Endometrial microvascular endothelial cells (primary cell): ENCODE measurements at regions not wholly inside any gene's neighbourhood (a gene's known extent, or its start where the extent isn't known, plus 50 kb on each side); places are given as distances from the start of the nearest gene placed in this dataset.

Source experiments
- in situ Hi-C: cut with HindIII; loops from 2 replicates; pipeline ENCODE4 v1.10.0; 2017; ENCODE audit warnings: low sequenced_read_pairs, low pct_unique_long_range_greater_than_20kb; ENCODE audit errors: inconsistent ontology term

- in situ Hi-C loops, result no loop called here
These were observed 258.2 kb upstream of the PMFBP1 start for GRCh38 chr16:72430121-72430520.

GRCh38 chr16:72429671-72430081 lies 257.7 kb upstream of the PMFBP1 start:
- in situ Hi-C loops, result no loop called here

- in situ Hi-C loops, result no loop called here
These were observed 256.9 kb upstream of the PMFBP1 start for GRCh38 chr16:72428681-72429376.

DNA sequence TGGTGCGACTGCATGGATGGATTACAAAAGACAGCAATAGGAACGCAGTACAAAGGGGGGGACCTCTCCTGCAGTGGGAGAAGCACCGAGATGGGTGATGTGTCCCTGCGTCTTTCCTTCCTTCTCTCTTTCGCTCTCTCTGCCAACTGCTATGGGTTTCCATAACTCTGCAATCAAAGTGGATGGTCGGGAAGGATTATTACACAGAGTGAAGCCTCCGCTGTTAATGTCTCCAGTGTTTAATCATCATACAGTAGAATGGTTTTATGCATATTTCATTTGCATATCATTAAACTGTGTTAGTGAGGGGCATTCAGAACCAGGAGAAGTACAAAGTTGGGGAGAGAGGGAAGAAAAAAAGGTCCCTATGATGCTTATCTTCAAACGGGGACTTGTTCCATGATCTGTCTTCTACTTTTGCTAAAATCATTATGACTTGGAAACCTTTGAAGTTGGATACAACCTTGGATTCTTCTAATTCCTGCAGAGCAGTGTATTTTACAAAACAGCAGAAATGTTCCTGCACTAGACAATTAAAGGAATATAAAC lies 255.9 kb upstream of the PMFBP1 start:
- in situ Hi-C loops, result no loop called here

- in situ Hi-C loops, result no loop called here
These were observed 255.3 kb upstream of the PMFBP1 start for GRCh38 chr16:72427051-72427782.

DNA sequence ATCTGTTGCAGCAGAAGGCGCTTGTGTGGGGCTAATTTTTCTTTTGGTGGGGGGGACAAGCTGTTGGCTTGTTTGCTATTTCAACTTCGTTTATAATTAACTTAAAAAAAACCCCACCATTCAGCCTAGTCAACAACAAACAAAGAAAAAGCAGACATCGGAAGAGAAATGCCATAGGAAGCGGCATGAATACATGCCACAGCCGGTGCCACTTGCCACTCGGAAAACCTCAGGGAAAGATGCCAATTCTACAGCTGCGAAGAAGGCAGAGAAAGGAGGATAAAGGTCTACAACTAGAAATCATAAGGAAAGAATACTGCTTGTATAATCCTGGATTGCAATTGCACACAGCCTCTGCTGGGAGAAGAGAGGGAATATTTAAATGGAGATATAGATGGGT lies 254.4 kb upstream of the PMFBP1 start:
- in situ Hi-C loops, result no loop called here

DNA sequence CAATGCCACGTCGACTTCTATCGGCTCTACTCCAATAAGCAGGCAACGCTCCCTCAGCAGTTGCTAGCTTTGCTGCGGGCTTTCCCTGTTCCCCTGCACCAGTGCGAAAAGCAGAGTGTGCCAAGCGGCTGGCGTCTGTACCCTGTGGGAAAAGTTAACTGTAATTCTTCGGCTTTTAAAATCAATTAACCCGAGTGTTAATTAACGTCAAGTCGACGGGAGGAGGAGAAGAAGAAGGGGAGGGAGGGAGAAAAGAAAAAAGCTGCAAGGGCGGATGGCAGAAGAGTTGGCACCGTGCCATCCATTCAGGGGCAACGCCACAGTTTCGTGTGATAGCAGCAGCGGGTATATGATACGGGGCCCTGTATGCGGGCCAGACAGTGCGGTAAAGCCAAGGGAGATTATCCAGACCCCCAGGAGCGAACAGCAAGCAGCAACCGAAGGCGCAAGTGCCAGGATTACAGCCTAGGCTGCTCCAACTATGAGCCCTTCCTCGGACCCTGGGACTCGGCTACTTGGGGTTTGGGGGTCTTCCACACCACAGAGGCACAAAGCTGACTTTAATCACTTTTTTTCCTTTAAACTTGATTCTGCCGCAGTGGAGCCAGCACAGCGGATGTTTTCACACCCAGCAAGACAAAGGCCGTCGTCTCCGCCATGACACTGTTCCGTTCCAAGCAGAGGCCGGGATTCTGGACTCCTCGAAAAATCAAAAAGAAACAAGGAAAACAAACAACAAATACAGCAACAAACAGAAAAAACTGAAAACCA lies 253.8 kb upstream of the PMFBP1 start:
- in situ Hi-C loops, result no loop called here

DNA sequence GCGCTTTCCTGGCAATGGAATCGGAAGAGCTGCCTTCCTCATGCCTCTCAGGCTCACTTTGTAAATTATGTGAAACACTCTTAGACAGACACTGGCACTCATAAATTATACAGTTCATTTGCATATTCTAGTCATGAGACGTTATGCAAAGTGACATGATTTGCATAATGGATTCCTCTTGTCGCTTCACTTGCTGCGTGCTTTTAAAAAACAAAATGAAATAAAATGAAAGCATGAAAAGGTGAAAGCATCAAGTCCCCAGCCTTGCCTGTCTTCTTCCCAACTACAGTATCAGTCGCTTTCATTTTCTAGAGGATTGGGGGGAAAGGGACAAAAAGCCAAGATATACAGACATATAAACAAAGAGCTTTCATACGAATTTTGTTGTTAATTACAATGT lies 252.8 kb upstream of the PMFBP1 start:
- in situ Hi-C loops, result no loop called here

DNA sequence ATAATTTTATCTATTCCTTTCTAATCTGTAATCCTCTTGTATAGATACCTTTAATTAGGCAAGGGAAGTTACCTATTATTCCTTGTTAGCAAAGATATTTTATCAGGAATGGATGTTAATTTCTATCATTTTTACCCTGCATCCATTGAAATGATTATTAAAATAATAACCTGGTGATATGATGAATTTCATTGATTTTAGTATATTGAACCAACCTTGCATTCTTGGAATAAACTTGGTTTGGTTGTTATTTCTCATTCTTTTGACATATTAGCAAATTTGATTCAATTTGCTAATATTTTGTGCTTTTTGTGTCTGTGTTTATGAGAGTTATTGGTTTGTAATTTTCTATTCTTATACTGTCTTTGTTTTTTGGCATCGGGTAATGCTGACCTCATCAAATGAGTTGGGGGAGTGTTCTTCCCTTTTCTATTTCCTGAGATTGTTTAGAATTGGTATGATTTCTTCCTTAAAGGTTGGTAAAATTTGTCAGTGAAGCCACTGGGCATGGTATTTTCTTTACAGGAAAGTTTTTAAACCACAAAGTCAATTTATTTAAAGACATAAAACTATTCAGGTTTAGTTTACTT lies 250.4 kb upstream of the PMFBP1 start:
- in situ Hi-C loops, result no loop called here

DNA sequence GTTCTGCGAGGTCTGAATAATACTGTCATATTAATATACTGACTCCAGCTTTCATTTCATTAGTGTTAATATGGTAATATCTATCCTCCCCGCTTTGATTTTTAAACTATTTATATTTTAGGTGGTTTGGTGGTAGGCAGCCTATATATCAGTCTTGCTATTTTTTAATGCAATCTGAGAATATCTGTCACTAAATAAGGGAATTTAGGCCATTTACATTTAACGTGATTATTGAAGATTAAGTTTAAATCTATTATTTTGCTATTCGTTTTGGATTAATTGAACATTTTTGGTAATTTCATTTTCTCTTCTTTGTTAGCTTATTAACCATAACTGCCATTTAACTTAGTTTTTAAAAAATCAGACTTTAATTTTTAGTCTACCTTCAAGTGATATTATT lies 247.7 kb upstream of the PMFBP1 start:
- in situ Hi-C loops, result no loop called here

DNA sequence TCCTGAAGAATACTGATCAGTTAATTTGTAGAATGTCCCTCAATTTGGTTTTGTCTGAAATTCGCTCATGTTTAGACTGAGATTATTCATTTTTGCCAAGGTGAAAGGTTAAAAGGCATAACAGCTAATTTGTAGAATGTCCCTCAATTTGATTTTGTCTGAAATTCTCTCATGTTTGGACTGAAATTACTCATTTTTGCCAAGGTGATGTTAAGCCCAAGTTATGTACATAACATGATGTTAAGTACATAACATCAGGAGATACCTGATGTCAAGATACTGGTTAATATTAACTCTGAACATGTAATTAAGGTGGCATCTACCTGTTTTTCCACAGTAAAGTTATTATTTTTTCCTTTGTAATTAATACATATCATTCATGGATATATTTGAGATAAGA lies 243.4 kb upstream of the PMFBP1 start:
- in situ Hi-C loops, result no loop called here

- in situ Hi-C loops, result no loop called here
These were observed 238.5 kb upstream of the PMFBP1 start for GRCh38 chr16:72410492-72410891.

DNA sequence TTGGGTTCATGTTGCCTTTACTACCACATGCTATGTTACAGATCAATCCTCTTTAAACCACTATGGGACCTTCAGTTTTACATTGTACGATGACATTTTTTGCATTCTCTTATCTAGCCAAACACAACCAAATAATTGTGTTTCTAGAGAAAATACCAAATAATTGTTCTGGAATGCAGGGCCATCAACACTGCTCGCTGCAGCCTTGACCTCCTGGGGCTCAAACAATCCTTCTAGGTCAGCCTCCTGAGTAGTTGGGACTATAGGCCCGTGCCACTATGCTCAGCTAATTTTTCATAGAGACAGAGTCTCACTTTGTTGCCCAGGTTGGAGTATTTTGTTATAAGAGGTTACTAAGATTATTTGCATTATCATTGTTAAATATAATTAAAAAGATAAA lies 237.5 kb upstream of the PMFBP1 start:
- in situ Hi-C loops, result no loop called here

DNA sequence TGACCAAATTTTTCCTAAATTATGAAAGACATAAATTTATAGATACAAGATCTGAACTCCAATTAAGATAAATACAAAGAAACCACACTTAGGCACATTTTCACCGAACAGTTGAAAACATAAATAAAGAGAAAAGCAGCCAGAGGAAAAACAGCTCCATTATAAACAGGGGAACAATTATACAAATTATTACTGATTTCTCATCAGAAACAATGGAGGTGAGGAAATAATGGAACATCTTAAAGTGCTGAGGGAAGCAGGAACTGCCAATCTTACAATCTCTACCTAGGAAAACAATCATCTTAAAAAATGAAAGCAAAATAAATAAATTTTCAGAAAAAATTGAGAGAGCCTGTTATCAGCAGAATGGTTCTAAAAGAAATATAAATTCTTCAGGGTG lies 234.4 kb upstream of the PMFBP1 start:
- in situ Hi-C loops, result no loop called here

DNA sequence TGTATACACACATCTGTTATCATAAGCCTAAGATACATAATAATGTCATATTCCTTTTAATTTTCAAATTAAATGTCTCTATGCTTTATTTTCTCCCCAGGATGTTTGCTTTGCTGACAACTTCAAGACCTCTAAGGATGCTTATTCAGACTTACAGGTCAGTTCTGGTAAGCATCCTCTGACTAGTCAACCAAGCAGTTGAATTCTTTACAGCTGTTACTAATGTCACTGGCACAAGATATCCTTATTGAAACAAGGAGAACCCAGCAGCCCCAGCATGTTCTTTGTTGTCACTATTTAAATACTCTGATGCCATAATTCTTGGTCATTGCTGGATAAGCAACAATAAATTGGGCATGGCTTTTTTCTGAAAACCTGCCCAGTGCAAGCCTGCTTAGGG lies 232.3 kb upstream of the PMFBP1 start:
- in situ Hi-C loops, result no loop called here

GRCh38 chr16:72401084-72401361 lies 229.1 kb upstream of the PMFBP1 start:
- in situ Hi-C loops, result no loop called here

GRCh38 chr16:72400257-72401083 lies 228.5 kb upstream of the PMFBP1 start:
- in situ Hi-C loops, result no loop called here

DNA sequence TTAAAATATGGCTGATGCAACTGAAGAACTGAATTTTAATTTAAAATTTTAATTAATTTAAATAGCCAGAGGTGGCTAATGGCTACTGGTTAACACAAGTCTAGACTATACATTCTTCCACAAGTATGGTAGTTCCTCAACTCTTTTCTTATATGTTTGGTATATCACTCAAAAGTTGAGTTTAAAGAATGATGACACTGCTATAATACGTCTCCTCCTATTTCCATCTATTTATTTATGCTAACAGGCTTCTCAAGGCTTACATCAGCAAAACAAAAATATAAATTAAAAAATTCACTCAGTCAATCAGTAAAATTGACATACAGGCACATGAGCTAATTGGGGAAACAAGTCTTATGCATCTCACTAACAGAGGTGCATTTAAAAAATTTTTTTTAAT lies 227.9 kb upstream of the PMFBP1 start:
- in situ Hi-C loops, result no loop called here

DNA sequence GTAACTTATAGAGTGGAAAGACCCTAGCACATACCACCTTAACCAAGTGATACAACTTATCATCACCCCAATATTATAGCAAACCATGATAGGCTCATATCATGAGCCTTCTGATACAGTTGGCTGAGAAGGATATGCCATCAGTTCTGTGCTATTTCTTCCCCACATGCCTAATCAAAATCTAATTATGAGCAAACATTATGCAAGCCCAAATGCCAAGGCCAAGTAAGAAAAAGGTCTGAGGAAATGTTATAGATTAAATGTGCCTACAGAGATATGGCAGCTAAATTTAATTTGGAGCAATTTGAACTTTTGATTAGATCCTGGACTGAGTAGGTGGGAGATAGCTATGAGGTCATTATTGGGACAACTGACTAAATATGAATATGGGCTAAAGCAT lies 225.9 kb upstream of the PMFBP1 start:
- in situ Hi-C loops, result no loop called here
